ENCODE measurements at regions not wholly inside any gene's neighbourhood (a gene's known extent, or its start where the extent isn't known, plus 50 kb on each side); places are given as distances from the start of the nearest gene placed in this dataset.
"Not testable (repeated sequence)": the region's sequence is repeated elsewhere in the genome, so short reads cannot be mapped to it uniquely, and the experiment has no call there.

GRCh38 chr6:67933278-67933677 is 701.8 kb upstream of the ADGRB3 start:
- Histone ChIP-seq H3K4me3 (ENCODE audit: low read depth, low read length, poor library complexity, severe bottlenecking) (no peak overlapping the region), H3K36me3 (ENCODE audit: insufficient read depth, low read length, poor library complexity, severe bottlenecking) (no peaks in the 10 kb centered on the region), H3K4me1 (ENCODE audit: insufficient read depth, low read length, poor library complexity, severe bottlenecking) (no peaks in the 10 kb centered on the region), H3K27me3 (replicated peaks; ENCODE audit: insufficient read depth, low read depth, low read length, poor library complexity) (no peaks in the 10 kb centered on the region), H3K27ac (ENCODE audit: low read depth, low read length, poor library complexity, severe bottlenecking) (no peak overlapping the region), H3K9me3 (ENCODE audit: low read depth, low read length, poor library complexity, severe bottlenecking) (no peaks in the 10 kb centered on the region)
- CTCF ChIA-PET = interaction anchor here (1.0 kb wide), 1 partner anchor 293 kb away, joined by 6 read pairs; no protein-coding TSS in a partner anchor
- TF ChIP-seq, protein P1, sequence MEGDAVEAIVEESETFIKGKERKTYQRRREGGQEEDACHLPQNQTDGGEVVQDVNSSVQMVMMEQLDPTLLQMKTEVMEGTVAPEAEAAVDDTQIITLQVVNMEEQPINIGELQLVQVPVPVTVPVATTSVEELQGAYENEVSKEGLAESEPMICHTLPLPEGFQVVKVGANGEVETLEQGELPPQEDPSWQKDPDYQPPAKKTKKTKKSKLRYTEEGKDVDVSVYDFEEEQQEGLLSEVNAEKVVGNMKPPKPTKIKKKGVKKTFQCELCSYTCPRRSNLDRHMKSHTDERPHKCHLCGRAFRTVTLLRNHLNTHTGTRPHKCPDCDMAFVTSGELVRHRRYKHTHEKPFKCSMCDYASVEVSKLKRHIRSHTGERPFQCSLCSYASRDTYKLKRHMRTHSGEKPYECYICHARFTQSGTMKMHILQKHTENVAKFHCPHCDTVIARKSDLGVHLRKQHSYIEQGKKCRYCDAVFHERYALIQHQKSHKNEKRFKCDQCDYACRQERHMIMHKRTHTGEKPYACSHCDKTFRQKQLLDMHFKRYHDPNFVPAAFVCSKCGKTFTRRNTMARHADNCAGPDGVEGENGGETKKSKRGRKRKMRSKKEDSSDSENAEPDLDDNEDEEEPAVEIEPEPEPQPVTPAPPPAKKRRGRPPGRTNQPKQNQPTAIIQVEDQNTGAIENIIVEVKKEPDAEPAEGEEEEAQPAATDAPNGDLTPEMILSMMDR (conservative IDR thresholded peaks at IDR 0.05; ENCODE audit: low read depth, low read length) = peak; percentile 55
- TF ChIP-seq EZH2 (IDR thresholded peaks at IDR 0.05; ENCODE audit: borderline replicate concordance, low read depth, low read length, poor library complexity, severe bottlenecking) = no peak
- intact Hi-C loops (cut with micrococcal nuclease; ENCODE audit: unreplicated experiment) = loop anchor here (5.0 kb wide), 1 partner anchor 294 kb away; no protein-coding TSS in a partner anchor
- no TSS peak for BruUV-seq (replicated peaks)
- peak; percentile 30 for DNase-seq (ENCODE audit: low spot score)
- POLR2A ChIA-PET (ENCODE audit: low non-redundant PET) = no interaction called here

DNA sequence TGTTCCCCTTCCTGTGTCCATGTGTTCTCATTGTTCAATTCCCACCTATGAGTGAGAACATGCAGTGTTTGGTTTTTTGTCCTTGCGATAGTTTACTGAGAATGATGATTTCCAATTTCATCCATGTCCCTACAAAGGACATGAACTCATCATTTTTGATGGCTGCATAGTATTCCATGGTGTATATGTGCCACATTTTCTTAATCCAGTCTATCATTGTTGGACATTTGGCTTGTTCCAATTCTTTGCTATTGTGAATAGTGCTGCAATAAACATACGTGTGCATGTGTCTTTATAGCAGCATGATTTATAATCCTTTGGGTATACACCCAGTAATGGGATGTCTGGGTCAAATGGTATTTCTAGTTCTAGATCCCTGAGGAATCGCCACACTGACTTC is 712.5 kb upstream of the ADGRB3 start:
- H3K4me3 ChIP-seq (ENCODE audit: low read depth, low read length, poor library complexity, severe bottlenecking); BruUV-seq (replicated peaks); intact Hi-C loops (cut with micrococcal nuclease; ENCODE audit: unreplicated experiment); H3K36me3 ChIP-seq (ENCODE audit: insufficient read depth, low read length, poor library complexity, severe bottlenecking); POLR2A ChIA-PET (ENCODE audit: low non-redundant PET); H3K9me3 ChIP-seq (ENCODE audit: low read depth, low read length, poor library complexity, severe bottlenecking); H3K4me1 ChIP-seq (ENCODE audit: insufficient read depth, low read length, poor library complexity, severe bottlenecking); H3K27me3 ChIP-seq (replicated peaks; ENCODE audit: insufficient read depth, low read depth, low read length, poor library complexity); CTCF ChIA-PET; DNase-seq (ENCODE audit: low spot score); H3K27ac ChIP-seq (ENCODE audit: low read depth, low read length, poor library complexity, severe bottlenecking): not testable (repeated sequence)

DNA sequence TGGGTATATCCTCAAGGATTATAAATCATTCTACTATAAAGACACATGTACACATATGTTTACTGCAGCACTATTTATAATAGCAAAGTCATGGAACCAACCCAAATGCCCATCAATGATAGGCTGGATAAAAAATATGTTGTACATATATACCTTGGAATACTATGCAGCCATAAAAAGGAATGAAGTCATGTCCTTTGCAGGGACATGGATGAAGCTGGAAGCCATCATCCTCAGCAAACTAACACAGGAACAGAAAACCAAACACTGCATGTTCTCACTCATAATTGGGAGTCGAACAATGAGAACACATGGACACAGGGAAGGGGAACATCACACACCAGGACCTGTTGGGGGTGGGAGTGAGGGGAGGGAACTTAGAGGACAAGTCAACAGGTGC is 715.0 kb upstream of the ADGRB3 start:
- intact Hi-C loops (cut with micrococcal nuclease; ENCODE audit: unreplicated experiment); H3K27me3 ChIP-seq (replicated peaks; ENCODE audit: insufficient read depth, low read depth, low read length, poor library complexity); CTCF ChIA-PET; H3K4me3 ChIP-seq (ENCODE audit: low read depth, low read length, poor library complexity, severe bottlenecking); H3K4me1 ChIP-seq (ENCODE audit: insufficient read depth, low read length, poor library complexity, severe bottlenecking); BruUV-seq (replicated peaks); H3K27ac ChIP-seq (ENCODE audit: low read depth, low read length, poor library complexity, severe bottlenecking); H3K36me3 ChIP-seq (ENCODE audit: insufficient read depth, low read length, poor library complexity, severe bottlenecking); H3K9me3 ChIP-seq (ENCODE audit: low read depth, low read length, poor library complexity, severe bottlenecking); DNase-seq (ENCODE audit: low spot score); POLR2A ChIA-PET (ENCODE audit: low non-redundant PET): not testable (repeated sequence)

DNA sequence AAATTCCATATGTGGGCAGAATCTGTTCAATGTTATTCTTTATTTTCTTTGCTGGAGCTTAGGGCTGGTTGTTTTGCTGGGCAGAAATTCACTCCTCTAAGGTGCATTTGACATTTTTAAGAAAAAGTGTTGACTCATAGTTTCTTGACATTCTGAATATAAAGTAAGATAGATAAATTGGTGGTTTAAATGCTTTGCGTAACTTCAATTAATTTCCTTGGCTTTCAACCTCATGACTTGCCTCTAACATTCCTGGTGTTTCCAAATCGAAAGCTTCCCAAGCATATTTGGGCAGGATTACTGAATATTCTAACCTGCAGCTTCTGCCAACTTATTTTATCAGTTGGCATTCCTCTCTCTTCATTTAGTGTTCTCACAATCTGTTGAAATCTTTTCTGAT is 718.7 kb upstream of the ADGRB3 start:
- CTCF ChIA-PET = no interaction called here
- intact Hi-C loops (cut with micrococcal nuclease; ENCODE audit: unreplicated experiment) = no loop called here
- Histone ChIP-seq H3K4me1 (ENCODE audit: insufficient read depth, low read length, poor library complexity, severe bottlenecking) (no peaks in the 10 kb centered on the region), H3K27me3 (replicated peaks; ENCODE audit: insufficient read depth, low read depth, low read length, poor library complexity) (no peaks in the 10 kb centered on the region), H3K27ac (ENCODE audit: low read depth, low read length, poor library complexity, severe bottlenecking) (no peak overlapping the region), H3K36me3 (ENCODE audit: insufficient read depth, low read length, poor library complexity, severe bottlenecking) (no peaks in the 10 kb centered on the region), H3K4me3 (ENCODE audit: low read depth, low read length, poor library complexity, severe bottlenecking) (no peak overlapping the region), H3K9me3 (ENCODE audit: low read depth, low read length, poor library complexity, severe bottlenecking) (no peaks in the 10 kb centered on the region)
- no TSS peak for BruUV-seq (replicated peaks)
- no peak for TF ChIP-seq EZH2 (IDR thresholded peaks at IDR 0.05; ENCODE audit: borderline replicate concordance, low read depth, low read length, poor library complexity, severe bottlenecking)
- TF ChIP-seq, protein P1 (conservative IDR thresholded peaks at IDR 0.05; ENCODE audit: low read depth, low read length) = no peak
- no peak for DNase-seq (ENCODE audit: low spot score)
- POLR2A ChIA-PET (ENCODE audit: low non-redundant PET) = no interaction called here

All from A673 (cell line).